ENCODE measurements at regions not wholly inside any gene's neighbourhood (a gene's known extent, or its start where the extent isn't known, plus 50 kb on each side); places are given as distances from the start of the nearest gene placed in this dataset.

- TF ChIP-seq, protein P1, sequence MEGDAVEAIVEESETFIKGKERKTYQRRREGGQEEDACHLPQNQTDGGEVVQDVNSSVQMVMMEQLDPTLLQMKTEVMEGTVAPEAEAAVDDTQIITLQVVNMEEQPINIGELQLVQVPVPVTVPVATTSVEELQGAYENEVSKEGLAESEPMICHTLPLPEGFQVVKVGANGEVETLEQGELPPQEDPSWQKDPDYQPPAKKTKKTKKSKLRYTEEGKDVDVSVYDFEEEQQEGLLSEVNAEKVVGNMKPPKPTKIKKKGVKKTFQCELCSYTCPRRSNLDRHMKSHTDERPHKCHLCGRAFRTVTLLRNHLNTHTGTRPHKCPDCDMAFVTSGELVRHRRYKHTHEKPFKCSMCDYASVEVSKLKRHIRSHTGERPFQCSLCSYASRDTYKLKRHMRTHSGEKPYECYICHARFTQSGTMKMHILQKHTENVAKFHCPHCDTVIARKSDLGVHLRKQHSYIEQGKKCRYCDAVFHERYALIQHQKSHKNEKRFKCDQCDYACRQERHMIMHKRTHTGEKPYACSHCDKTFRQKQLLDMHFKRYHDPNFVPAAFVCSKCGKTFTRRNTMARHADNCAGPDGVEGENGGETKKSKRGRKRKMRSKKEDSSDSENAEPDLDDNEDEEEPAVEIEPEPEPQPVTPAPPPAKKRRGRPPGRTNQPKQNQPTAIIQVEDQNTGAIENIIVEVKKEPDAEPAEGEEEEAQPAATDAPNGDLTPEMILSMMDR (conservative IDR thresholded peaks at IDR 0.05; ENCODE audit: control insufficient read depth, insufficient read depth, low read depth, low read length), result no peak
- no peak overlapping the region for H3K4me3 ChIP-seq (ENCODE audit: control insufficient read depth, low read depth, low read length)
- DNase-seq (ENCODE audit: low read depth), result no peak
These were observed 146.9 kb downstream of the SLC30A10 start for GRCh38 chr1:219781491-219781890.

GRCh38 chr1:219778793-219779369 is 149.5 kb downstream of the SLC30A10 start:
- TF ChIP-seq, protein P1 (conservative IDR thresholded peaks at IDR 0.05; ENCODE audit: control insufficient read depth, insufficient read depth, low read depth, low read length), result no peak
- no peak for DNase-seq (ENCODE audit: low read depth)
- H3K4me3 ChIP-seq (ENCODE audit: control insufficient read depth, low read depth, low read length), result no peak overlapping the region

DNA sequence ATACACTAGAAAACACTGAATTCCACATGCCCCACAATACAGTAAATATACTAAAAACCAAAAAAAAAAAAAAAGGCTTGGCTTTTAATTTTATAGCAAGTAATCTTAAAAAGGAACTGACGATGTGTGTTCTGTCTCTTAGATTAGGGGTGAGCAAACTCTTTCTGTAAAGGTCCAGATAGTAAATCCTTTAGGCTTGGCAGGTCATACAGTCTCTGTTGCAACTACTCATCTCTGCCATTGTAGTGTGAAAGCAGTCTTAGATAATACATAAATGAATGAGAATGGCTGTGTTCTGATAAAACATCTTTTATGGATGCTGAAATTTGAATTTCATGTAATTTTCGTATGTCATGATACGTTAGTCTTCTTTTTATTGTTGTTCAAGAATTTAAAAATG is 150.2 kb downstream of the SLC30A10 start:
- no peak for DNase-seq (ENCODE audit: low read depth)
- TF ChIP-seq, protein P1 (conservative IDR thresholded peaks at IDR 0.05; ENCODE audit: control insufficient read depth, insufficient read depth, low read depth, low read length), result no peak
- no peak overlapping the region for H3K4me3 ChIP-seq (ENCODE audit: control insufficient read depth, low read depth, low read length)

GRCh38 chr1:219774386-219774785 is 154.0 kb downstream of the SLC30A10 start:
- H3K4me3 ChIP-seq (ENCODE audit: control insufficient read depth, low read depth, low read length), result no peak overlapping the region
- TF ChIP-seq, protein P1 (conservative IDR thresholded peaks at IDR 0.05; ENCODE audit: control insufficient read depth, insufficient read depth, low read depth, low read length), result no peak
- peak; percentile 61 for DNase-seq (ENCODE audit: low read depth)

DNA sequence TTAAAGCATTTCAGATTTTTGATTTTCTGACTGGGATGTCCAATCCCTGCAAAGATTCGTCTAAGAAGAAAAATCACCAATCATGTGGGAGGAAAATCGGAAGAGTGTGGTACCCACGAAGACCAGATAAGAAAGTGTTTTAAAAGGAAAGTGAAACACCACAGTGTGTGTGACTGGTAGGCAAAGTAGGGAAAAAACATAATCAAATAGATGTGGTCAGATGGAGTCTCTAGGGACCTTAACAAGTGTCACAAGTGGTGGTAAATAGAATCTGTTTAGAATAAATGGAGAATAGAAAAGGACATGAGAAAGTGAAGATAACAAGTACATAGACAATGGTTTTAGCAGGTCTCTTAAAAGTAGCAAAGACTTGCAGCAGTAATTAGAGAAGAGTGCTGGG is 154.6 kb downstream of the SLC30A10 start:
- no peak overlapping the region for H3K4me3 ChIP-seq (ENCODE audit: control insufficient read depth, low read depth, low read length)
- DNase-seq (ENCODE audit: low read depth), result no peak
- TF ChIP-seq, protein P1 (conservative IDR thresholded peaks at IDR 0.05; ENCODE audit: control insufficient read depth, insufficient read depth, low read depth, low read length), result no peak

GRCh38 chr1:219773110-219773509 is 155.2 kb downstream of the SLC30A10 start:
- no peak for DNase-seq (ENCODE audit: low read depth)
- TF ChIP-seq, protein P1 (conservative IDR thresholded peaks at IDR 0.05; ENCODE audit: control insufficient read depth, insufficient read depth, low read depth, low read length), result no peak
- no peak overlapping the region for H3K4me3 ChIP-seq (ENCODE audit: control insufficient read depth, low read depth, low read length)
